ENCODE measurements at regions not wholly inside any gene's neighbourhood (a gene's known extent, or its start where the extent isn't known, plus 50 kb on each side); places are given as distances from the start of the nearest gene placed in this dataset.

DNA sequence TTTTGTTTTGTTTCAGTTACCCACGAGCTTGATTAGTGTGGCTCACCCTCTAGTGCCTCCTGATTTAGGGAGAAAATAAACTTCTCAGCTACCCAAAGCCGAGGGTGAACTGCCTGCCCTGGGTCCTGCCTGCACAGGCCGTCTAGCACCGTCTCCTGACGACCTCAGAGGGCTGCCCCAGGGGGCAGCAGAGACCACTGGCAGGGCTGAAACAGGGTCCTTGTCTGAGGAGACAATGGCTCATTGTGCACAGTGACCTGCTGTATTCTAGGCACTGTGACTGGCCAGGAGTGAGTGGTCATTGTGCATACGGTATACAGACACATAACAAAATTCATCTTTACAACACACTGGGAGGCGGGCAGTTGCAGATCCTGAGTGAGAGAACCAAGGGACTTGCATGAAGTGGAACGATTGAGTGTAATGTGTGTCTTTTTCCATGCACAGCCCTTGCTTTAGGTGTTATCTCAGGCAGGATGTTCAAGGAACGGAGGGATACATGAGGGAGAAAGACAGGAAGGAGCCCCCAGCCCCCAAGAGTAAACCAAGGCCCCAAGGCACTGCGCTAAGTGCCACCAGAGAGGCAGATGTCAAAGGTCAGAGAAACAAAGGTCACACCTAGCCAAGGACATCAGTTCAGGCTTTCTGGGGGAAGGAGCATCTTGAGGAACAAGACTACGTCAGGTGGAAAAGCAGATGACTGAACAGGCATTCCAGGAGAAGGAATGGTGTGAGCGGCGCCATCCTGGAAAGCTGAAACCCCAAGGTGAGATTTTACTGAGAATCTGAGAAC, 421.3 kb downstream of the LPIN1 start:
- DNase-seq, result peak in 49 of 56 donors; percentile 5 to 81 (median 48)

DNA sequence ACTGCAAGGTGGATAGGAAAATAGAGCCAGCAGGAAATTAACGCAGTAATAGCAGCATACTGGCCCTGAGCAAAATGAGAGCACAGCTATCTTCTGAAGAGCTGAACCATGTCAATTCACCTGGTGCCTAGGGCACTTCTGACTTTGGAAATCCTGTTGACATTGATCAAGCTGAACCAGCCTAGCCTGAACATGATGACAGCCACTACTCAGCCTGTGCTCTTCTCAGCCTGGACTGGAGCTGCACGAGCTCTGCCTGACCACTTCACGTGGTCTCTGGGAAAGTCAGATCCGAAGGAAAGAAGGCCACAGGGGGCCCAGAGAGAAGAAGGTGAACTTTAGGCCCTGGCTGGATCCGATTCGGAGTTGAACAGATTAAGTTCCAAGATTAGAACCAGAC, 421.9 kb downstream of the LPIN1 start:
- DNase-seq, result no peak

DNA sequence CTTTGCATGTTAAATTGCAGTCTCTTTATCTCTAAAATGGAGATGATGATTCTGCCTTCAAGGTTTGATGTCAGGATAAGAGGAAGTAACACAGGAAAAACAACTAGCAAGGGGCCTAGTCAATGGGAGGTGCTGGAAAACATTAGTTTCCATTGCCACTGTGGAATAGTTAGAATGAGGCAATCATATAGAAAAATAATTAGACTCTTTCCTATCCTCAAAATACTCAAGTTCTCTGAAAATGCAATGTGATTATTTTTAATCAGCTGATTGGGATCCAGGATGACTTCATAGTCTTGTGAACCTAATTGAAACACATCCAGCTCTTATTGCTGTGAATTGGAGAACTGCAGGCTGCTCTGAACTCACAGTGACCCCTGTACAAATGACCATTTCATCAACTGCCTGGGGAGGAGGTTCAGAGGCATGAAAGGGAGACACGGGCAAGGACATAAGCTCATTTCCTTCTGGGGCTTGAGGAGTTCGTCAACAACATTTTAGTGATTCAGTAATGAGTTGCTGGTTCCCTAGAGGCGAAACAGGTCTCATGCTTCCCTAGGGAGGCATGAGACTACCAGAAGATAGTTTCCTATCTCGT, 422.5 kb downstream of the LPIN1 start:
- DNase-seq, result peak in 3 of 56 donors; percentile 3 to 17 (median 14)

DNA sequence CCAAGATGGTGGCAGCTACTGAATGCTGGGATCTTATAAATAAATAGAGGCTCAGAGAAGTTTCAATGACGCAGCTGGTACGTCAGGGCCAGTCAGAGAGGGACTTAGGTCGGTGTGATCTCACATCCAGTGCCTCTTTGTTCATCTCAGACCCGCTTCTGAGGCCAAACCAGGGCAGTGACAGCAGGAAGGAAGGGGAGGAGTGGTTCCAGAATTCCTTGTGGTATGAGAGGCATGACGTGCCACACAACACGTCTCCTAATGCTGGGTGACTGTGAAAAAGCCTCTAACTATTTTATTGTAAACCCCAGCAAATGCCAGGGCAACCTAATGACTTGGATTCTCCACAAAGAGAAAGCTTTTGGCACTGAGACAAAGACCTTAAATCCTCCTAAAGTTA, 423.3 kb downstream of the LPIN1 start:
- peak in 13 of 56 donors; percentile 4 to 62 (median 28) for DNase-seq

DNA sequence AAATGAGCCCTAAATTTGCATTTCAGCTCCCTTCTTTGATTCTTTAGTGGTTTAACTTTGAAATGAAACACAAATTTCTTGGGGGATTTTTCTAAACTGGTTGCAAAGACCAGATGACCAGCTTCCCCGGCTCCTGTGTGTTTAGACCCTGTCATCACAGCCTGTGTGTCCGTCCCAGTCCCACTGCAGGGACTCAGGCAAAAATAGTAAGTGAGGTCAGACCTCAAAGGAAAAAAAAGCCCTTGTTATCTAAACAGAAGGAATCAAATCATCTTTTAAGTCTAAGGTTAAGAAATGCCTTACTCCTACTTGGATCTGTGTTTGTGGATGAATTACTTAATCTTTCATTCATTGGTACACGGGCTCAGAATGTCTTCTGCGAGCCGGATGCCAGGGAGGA, 423.7 kb downstream of the LPIN1 start:
- no peak for DNase-seq

DNA sequence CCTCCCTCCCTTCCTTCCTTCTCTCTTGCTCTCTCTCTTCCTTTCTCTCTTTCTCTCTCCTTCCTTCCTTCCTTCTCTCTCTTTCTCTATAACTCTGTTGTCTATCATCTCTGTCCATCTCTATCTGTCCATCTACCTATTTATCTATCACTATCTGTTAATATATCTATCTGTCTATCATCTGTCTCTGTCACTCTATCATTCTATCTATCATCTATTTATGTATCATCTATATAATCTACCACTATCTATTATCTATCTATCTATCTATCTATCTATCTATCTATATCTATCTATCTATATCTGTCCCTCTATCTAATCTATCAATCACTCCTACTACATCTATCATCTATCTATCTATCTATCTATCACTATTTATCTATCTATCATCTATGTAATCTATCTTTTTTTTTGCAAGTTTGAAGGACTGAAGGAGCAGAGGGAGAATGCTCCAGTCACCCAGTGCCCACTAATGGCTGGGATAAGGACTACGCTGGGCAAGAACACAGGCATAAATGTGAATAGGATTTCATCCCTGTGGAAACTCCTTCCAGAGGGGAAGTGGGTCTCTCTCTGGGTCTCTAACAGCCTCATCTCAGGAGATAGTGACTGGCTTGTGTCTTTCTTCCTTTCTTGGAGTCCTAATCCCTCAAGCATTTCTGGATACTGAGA, 427.0 kb downstream of the LPIN1 start:
- DNase-seq, result no peak

DNA sequence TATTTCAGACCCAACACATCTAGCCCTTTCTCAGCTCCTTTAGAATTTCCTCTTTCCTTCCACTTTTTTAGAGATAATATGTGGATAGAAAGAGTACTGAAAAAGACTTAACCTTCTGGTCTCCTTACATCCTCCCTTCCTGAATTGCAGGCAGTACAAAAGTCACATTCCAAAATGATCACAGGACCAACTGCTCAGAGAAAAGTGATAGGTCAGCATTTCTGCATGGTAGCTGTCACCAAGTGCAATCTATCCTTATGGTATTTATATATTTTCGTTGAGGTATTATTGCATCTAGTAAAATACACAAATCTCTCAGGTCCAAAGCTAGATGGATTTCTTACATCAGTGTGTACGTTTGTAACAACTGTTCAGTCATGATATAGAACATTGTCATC, 427.5 kb downstream of the LPIN1 start:
- no peak for DNase-seq

DNA sequence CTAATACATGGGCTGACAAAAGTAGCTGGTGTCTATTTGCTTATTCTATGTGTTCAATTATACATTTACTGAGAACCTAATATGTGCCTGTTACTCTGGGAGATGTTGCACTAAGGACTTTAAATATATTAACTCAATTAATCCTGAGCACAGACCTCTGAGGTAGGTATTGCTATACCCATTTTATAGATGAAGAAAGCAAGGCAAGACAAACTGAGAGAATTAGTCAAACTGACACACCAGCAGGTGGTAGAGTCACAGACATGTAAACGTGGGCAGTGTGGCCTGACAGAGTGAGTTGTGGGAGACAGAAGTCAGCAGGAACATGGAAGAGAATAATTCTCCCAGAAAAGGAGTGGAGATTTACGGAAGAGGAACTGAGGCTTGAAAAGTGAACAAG, 428.9 kb downstream of the LPIN1 start:
- no peak for DNase-seq

DNA sequence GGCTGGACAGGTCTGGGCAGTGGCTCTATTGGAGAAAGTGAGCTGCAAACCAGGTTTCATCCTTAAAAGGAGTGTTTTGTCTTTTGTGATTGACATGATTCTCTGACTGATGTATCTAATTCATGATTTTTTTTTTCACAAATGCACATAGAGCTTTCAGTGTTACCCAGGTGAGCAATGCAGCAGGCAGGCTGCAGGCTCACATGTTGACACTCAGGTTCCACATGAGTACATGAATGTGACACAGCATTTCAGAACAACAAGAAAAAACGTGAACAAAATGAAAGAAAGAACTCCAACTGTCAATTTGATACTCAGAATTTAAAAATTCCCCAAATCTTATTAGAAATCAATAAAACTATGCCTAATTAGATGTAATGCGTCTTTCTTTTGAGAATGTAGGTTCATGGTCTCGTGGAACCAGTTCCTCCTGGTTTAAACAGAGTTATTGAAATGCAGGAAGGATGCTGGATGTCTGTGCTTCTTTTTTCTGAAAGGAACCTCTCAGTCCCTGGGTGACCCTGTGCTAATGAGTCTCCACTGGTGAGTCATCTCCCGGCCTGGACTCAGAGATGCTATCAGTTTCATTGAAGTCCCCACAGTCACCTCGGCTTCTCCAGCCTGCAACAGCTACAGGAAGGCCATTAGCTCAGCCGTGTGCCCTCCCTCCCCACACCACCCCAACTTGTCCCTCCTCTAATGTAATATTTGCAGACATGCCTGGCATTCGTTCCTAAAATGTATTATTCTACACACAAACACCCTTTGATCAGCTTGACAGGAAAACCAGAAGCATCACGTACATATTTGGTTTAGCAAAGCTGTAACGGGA, 430.4 kb downstream of the LPIN1 start:
- DNase-seq, result peak in 3 of 56 donors; percentile 12 to 20 (median 16)

DNA sequence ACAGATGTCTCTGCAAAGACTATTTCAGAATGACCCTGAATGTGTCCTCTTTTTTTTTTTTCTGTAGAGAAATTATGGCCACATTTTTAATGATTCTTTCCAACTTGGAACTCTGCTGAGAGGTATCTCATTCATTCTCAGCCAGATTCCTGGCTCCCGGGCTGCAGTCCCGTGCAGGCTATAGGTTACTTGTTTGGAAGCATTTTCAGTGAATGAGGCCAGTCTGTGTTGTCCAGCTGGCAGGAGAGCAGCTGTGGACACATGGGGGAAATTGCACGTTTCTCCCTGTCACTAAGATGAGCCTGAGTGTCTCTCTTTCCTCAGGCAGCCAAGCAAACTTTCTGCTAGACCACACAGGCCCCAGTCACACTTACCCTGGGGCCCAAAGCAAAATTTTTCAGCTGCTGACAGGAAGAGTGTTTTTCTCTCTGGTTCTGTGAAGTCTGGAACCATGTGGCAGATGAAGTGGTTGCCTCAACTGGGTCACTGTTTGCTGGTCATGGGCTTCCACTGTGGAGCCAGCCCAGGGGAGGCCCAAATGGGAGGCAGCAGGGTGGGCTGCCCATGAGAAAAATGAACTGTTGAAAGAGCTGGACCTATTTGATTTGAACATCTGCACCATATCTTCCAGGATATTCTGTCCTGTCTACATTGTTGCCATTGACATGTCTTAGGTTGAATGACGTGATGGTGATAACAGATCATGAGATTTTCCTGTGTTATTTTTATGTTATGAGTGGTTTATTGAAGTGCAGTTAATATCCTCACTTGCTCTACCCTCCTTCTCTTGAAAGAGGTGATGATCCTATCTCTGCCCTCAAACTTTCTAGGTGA, 431.2 kb downstream of the LPIN1 start:
- DNase-seq, result peak in 2 of 56 donors; percentile 13 to 15

DNA sequence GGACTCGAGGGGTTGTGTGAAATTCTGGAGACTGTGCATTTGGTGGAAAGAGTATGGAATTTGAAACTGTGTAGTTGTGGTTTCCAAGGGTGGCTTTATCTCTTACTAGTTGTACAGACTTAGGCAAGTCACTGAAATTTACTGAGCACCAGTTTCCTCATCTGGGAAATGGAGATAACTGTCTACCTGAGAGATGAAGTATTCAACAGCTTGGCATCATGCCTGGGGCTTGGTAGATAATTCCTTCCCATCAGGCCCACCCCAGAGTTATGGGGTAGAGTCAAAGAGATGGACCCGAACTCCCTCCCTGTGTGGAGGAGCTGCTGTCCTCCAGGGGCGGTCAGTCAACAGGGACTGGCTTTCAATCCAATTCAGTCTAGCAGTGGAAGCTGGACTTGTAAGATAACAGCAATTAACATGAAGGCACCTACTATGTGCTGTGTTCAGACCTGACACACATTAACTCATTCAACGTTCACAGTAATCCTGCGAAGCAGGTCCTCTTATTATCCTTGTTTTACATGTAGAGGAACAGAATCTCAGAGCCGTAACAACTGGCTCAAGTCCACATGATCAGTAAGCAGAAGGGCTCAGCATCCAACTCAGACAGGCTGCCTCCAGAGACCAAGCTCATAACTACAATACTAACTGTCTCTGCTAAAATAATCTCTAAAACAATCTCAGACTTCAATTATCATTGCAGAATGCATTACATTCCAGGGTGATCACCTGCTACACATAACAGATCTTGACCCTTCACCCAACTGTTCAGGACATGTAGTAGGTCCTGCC, 432.1 kb downstream of the LPIN1 start:
- no peak for DNase-seq

DNA sequence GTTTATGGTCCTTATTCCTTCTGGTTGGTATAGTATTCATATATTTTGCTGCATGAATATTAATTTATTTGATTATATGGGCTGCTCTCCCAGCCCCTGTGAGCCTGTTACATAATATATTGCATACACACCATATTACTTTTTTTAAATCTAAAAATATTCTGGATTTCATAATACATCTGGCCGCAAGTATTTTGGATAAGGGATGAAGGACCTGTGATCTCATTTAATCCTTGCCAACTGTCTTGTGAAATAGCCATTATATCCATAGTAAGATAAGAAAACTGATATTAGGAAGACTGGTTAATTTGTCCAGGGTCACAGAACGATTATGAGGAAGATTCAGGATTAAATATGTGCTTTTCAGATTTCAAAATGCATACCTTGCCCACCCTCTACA, 433.6 kb downstream of the LPIN1 start:
- no peak for DNase-seq

DNA sequence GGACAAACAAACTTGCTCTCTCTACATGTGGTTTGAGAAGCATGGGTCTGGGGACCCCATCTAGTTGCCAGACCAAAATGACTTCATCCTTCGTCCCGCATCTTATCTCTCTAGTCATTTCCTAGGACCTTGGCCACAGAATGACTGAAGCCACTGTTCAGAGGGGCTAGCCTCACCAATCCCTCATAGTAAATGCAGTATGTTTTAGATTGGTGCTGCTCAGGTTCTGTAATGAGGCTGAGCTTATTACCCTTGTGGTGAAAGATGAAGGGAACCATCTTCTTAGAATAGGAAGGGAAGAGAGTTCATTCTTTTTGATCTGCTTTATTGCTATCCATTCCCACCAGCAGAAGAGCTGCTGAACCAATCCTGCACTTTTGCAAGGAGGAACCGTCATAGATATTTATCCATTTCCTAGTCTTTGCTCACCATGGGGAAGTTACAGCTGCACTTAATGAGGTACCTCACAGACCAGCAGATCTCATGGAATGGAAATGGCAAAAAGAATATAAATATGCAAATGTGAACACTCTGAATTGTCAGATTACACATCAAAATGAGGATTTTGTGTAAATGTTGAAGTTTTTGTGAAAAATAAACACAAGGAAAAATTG, 436.7 kb downstream of the LPIN1 start:
- no peak for DNase-seq

DNA sequence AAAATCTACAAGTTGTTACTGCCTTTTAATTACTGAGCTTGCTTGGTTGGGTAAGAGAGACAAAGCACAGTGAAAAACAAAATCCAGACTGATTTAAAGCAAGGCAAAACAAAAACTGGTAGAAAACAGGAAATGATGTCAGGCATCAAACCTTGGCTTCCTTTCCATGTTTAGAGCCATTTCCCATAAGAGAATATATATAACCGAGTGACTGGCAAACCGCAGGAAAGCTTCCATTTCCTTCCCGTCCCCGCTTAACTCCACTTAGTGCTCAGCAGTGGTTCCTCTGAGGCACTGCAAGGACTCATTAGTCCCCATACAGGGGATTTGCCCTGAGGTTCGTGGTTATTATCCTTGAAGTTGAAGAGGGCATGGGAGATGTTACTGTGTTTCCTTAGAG, 446.3 kb downstream of the LPIN1 start:
- DNase-seq, result no peak

DNA sequence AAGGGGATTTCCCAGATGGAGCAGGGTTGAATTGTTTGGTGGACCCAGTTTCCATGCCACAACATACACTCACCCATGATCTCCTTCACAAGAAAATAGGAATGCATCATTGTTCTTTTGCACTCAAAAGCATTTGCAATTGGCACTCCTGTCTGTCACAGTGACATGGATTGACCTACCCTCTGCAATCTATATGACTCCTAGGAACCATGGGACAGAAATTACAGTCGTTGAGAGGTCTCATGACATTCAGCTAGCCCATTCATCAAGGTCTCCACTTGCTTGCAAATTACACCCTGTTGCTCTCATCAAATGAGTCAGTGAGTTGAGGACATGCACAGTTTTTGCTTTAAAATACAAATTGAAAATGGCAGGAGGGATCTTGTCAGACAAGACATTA, 448.5 kb downstream of the LPIN1 start:
- no peak for DNase-seq

DNA sequence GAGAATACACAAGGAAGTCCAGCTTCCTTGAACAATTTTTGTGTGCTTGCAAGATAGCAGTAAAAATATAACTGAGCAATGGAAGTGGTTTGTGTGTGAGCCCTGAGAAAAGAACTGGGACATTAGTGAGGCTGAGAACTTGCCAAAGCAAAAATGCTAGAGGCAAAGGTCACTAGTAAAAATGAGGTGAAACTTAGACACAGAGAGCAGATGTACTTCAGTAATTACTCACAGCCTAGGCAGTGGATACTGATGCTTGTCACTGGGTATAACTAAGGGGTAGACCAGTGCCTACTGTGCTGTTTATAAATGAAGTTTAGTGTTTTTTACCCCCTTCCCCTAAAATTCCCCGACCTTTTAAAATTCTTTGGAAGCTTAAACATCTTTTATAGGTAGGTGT, 450.1 kb downstream of the LPIN1 start:
- DNase-seq, result no peak

DNA sequence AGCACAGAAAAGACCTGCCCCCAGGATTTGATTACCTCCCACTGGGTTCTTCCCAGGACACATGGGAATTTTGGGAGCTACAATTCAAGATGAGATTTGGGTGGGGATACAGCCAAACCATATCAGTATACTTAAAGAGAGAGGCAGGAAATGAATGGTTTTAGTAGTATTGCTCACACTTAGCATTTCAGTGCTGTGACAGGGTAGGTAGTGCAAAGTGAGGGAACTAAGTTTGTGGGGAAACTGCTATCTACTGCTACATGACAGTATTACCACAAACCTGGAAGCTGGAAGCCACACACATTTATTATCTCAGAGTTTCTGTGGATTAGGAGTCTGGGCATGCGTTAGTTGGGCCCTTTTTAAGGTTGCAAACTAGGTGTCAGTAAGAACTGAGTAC, 450.7 kb downstream of the LPIN1 start:
- DNase-seq, result no peak

DNA sequence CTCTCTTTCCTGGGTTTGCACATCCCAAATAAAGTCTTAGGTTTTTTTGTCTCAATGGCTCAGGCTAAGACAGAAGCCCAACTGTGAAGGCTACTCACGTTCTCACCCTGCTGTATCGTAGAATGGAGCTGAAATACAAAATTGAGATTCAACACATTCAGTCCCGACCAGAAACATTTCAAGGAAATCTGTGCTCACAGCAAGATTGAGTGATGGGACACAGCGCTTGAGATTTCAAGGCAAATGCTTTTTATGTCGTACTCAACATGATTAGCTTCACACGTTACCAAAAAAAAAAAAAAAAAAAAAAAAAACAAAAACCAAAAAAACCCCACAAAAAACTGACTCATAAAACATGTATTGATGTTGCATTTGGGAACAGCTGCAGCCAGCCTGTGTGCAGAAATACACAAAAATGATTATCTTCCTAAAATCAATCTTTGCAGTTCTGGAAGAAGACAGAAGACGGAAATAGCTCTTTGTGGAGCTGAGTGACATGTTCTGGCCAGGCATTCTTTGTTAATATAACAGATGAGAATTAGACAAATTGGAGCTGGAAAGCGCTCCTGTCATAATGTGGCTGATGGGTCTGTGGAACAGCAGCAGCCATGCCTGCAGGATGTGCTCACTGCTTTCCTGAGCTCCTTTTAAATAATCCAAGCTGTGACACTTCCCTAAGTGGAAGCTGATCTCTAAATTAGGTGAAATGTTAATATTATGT, 453.2 kb downstream of the LPIN1 start:
- peak in 1 of 56 donors; percentile 22 for DNase-seq

DNA sequence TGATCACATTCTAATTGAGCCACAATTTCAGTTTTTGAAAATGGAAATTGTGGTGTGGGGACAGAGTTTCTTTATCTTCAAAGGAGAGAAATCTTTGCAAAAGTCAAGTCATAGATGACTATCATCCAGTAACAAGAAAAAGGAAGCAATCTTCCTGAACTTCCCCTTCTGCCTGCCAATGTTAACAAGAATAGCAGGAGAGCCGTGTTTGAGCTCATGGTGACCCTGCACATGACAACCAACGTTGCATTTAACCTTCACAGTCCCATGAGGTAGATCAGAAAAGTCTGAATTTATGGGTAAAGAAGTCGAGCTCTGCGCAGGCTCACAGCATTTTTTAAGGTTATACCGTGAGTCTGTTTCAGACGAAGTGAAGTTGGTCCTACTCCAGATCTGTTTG, 454.9 kb downstream of the LPIN1 start:
- DNase-seq, result no peak

All from amygdala (tissue), 56 donors.